ENCODE measurements at regions not wholly inside any gene's neighbourhood (a gene's known extent, or its start where the extent isn't known, plus 50 kb on each side); places are given as distances from the start of the nearest gene placed in this dataset.

DNA sequence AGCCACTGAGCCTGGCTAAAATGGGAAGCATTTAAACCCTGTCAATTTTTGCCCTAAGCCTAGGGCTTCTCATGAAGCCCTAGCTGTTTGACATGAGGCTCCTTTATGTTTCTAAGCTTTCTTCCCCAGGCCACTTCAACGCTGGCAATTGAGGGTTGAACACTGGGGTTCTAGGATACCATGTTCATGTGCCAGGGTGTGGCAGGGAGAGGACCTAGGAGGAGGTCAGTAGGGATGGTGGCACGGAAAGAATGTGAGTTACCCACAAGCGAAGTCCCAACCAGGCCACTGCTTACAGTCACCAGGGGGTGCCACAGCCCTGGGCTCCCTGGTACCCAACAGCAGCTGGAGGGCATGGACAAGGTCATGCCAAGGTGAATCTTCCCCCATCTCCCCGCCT lies 90.8 kb upstream of the AJAP1 start:
- DNase-seq = no peak

DNA sequence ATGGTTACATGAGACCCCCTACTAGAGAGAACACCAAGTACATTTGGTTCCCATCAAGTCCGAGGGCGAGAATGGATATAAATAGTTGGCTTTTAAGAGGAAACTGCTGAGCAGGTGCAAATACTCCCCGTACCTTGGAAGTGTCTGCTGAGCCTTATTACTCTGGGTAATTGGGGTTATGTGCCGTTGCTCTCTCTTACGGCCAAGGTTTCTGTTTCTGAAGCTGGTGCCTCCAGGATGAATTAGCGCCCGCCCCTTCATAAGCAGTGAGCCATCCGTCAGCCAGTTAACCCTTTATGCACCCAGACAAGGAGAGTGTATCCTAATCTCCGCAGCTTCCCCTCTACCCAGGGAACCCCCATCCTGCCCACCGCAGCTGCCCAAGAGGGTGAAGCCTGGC lies 90.4 kb upstream of the AJAP1 start:
- no peak for DNase-seq

DNA sequence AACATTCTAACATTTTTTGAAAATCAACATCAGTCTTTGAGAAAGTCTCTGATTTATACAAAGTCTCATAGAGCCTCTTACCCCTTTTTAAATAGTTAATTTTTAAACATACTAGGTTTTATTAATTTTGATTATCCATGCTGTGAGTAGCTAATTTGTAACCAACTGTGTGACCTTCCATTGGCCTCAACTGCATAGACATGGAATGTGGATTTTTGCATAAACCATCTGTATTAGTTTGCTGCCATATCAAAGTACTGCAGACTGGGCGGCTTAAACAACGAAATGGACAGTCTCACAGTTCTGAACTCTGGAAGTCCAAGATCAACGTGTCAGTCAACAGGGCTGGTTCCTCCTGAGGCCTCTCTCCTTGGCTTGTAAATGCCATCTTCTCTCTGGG lies 89.2 kb upstream of the AJAP1 start:
- DNase-seq = no peak

DNA sequence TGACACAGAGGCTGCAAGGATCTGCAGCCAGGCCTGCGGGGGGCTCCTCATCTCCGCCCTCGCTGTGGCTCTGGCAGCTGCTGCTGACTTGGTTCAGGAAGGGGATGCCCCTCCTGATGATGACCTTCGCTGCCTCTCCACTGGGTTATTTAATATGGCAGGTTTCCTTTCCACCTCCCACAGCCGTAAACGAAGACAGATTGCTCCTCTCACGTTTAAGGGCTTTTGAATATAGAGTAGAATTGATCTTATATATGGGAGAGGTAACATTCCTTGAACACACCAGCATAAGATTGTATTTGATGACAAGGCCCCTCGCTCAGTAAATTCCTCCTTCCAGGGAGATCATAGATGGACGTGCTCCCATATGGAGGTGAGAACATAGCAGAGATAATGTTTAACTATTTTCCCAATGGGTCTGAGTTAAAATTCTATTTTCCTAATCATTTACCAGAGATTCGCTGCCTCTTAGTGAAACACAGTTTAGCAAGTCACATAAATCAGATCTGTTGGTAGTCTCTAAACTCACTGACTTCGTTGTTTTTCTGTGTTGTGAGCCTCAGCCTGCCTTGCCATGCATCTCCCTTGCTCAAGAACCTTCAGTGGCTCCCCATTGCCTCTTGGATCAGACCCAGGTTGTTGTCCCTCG lies 88.5 kb upstream of the AJAP1 start:
- DNase-seq = no peak

DNA sequence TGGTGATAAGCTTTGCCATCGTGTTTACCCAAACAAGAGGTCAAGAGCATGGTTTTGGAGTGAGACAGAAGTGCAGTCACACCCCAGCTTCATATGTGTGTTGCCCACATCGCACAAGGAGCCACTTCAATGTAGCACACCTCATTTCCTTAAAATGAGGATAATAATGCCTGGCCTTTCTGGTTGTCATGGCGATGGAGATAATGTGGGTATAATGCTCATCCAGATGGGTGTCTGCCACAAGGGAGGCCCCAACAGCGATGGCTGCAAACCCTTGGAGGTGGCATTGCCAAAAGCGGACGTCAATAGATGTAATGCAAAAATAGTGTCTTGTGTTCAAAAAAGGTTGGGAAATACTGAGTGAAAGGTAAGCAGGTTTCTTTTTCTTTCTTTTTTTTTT lies 83.1 kb upstream of the AJAP1 start:
- DNase-seq = no peak

DNA sequence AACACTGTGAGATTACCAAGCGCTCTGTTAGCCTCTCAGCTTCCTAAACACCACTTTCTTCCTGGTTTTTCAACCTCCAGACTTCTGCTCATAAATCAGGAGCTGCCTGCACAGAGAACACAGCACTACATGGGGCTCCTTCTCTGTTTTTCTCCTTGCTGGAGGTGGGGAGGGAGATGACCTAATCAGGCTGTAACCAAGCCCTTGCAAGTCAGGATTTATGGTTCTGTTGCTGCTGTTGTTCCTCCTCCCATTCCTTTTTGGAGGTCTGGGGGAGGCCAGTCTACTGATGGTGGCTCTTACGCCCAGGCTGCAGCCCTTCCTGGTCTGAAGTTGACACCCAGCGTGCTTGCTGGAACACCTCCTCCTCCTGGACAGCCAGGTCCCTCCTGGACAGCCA lies 80.9 kb upstream of the AJAP1 start:
- no peak for DNase-seq

DNA sequence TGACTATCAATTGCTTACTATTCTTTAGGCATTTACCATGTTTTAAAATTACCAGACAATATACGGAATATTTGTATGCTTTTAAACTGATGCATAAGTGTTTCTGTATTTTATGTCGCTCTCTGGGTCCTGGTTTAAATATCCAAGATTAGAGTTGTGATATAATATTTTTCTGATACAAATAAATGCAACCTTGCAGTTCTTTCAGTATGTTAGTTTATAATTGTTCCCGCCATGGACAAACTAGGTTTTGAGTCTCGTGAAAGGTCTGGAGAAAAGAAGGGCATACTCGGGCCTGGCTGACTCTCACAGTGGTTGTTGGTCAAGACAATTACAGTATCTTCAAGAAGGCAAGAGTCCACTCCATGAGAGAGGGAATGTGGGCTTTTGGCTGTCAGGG lies 72.6 kb upstream of the AJAP1 start:
- no peak for DNase-seq

DNA sequence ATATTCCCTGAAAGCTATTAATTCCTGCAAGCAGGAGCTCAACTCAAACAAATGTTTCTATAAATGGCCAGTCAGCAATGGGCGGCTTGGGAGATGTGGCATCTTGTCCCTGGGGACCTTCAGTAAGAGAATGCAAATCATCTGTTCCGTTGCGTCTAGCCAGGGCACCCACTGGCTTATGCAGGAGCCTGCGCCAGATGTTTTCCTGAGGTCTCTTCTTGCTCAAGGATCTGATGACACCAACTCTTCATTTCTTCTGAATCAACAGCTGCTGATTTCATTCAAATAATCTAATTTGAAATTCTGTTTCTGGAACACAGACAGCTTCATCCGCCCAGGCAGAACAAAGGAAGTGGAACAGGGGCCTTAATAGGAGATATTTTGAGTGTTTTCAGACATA lies 70.0 kb upstream of the AJAP1 start:
- DNase-seq = no peak

DNA sequence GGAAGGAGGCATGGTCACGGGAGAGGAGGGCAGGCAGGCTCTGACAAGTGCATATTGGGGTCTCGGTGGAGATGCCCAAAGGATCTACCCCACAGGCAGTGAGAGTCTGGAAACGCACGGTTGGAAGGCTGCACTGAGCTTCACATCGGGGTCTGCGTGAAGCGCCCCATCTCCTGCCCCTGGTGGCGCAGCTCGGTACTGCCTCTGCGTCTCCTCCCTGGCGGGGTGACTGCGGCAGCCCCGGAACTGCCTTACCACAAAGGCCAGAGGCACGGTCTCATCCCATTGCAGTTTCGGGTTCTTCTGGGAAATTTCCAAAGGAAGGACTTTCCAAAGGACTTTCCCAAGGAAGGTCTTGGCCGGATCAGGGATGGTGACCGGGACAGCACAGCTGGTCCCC lies 69.2 kb upstream of the AJAP1 start:
- peak; percentile 49 for DNase-seq

DNA sequence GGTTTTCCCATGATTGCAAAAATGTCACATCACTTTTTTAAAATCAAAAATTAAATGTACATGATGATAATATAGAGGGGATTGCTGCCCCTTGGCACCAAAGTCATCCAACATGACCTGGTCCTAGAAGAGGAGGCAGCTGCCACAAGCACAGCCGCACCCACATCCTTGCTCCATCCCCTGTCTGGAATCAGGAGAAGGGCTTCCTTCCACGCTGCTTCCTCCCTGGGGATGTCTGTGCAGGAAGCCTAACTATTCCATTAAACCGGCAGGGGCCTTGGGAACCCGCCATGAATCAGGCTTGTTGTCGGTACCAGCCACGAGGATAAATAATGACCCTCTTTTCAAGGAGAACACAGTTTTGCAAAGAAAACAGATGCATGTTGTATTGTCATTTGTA lies 68.7 kb upstream of the AJAP1 start:
- DNase-seq = no peak

DNA sequence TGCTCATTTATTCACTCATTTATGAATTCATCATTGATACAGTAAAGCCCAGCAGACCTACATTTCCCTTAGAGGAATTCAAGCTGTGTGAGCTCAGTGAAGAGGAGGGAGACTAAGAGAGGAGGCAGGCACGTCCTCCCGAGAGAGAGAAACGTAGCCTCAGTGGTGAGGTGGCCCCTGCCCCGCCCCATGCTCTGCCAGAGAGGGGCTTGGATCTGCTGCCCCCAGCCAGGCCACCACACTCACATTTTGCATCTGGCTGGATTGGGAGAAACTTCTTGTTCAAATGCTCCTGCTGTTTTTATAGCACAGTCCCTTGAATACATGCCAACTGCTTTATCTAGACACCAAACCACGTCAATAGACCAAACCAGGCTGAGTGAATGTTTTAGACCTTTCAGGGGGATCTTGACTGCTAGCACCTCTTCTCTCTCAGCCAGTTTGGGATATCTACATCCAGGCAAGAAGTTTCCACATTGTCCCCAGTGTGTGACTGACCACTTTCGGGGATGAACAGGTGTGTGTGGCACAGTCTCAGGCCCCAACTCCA lies 67.7 kb upstream of the AJAP1 start:
- DNase-seq = no peak

DNA sequence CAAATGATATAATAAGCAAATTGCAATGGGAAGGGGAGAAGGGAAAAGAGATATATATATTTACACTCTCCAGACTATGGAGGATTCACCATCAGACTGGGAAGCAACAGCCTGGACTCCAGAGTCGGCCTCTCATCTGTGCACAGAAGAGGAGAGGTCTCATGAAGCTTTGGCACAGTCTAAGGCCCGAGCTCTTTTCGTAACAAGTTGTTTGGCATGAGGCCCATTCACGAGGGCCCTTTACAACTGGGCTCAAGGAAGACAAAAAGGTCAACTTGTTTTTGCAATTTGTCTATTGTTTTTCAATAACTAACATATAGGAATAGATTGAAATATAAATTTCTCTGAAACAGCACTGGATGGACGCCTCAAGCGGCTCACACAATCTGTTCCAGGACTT lies 66.7 kb upstream of the AJAP1 start:
- DNase-seq = no peak

DNA sequence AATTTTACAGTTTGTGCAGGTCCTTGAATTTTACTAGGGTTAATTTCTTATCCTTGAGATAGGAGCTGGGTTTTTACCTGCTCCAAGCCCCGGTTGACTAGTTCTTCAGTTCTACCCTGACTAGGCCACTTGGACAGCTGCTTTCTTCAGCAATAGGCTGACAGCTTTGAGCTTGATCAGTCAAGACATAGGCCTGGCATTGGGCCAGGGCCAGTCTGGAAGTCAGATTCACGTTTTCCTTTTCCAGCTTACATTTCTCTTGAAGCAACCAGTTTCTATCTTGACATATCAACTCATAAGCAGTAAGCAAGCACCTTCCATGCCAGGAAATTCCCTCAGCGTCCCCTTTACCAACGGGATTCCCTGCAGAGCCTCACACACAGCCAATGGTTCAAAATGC lies 63.7 kb upstream of the AJAP1 start:
- no peak for DNase-seq

DNA sequence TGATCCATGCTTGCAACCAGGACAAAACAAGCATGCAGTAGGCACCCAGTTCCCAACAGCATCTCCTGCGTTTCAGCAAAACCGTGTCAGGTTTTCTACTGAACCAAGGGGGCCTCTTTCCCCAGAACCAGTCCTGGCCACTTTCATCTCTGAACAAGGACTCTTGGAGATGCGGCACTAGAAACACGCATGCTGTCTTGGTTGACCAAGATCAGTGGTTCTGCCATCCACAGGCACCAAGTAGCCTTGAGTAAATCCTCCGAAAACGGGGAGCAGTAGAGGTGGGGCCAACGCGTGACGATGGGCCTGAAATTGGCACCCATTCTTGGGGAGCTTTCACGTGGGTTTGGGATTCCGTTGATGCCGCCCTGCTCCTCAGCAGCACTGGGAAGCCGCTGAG lies 62.5 kb upstream of the AJAP1 start:
- DNase-seq = no peak

DNA sequence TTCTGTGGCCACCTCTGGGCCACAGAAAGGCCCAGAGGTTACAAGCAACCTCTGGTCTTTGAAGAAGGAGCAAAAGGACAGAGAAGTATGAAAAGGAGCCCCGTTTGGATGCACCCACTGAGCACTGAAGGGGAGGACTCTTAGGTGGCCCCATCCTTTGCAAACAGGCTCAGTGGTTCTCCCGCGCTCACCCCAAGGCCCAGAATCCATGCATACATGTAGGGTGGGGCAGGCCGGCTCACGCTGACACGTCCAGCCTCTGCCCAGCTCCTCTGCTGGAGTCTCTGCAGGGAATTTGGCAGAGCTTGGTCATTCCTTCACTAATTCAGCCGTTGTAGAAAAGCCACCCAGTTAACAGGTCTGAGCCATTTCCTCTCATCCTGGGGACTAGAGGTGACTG lies 61.3 kb upstream of the AJAP1 start:
- no peak for DNase-seq

DNA sequence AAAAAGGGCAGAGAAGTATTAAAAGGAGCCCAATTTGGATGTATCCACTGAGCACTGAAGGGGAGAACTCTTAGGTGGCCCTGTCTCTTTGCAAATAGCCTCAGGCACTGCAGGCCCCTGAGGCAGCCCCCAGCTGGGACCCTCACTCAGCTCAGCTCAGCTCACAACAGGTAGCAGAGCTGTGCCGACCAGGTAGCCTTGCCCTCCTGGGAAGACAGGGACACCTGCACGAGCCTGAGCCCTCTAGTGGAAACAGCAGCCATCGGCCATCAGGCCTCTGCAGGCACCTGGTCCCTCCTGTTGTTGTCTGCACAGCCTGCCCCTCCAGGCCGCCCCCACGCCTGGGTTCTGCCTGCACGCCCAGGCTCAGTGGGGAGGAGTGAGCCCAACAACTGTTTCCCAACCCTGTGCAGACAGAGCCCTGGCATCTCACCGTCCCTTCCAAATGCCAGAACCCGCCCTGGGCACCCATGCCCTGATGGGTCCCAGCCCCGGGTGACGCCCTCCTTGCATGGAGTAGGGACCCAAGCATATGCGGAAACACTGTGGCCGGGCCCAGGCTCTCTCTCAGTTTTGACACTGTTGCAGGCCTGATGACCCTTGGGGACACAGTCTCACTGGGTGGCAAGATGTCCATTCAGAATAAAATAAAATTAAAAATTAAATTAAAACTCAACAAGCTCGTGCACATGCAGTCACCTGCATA lies 60.0 kb upstream of the AJAP1 start:
- DNase-seq = no peak

DNA sequence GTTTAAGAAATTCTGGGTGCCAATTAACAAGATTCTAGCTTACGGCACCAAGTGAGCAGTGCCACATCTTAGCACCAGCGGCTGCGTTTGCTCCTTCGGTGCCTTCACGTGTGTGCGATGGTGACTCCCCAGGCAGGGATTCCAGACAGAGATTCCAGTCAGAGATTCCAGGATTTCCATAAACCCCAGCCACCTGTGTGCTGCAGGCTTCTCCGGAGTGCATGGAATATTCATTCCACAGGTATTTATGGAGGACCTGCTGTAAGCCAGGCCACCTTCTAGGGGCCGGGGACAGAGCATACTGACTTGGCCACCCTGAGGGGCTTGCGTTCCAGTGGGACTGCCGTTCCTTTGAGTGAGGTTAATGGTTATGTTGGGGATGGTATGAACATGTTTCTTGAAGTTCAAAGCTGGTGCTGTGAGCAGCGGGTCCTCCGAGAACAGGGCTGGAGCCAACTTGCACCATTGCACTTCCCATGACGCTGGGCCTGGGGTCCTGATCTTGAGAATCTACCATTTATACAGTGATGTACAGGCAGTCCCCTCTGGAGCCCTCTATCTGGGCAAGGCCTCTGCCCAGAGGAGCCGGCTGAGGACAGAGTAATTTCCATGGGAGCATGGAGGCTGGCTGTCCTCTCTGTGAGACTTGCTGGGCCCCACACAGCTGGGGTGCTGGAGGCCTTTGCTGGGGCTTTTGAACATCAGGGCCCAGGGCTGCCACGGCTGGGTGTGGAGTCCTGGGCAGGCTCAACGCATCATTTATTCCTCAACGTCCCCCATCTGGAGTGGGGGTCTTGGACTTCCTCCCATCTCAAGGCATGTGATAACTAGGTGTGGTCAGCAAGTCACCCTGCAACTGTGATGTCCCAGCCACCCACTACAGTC lies 58.8 kb upstream of the AJAP1 start:
- no peak for DNase-seq

DNA sequence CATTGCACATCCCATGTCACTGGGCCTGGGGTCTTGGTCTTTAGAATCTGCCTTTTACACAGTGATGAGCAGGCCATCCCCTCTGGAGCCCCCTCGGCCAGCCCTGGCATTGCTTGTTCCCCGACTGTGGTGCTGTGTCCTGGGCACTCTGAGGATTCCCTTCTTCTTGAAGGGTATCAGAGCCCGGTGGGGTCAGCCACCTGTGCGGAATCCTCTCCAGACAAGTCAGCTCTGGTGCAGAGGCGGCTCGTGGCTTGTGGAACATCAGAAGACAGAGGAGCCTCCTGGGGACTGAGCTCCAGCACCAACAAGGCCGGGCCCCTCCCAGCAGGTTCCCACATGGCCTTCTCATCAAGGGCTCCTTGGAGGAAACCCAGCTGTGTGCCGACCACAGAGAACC lies 57.9 kb upstream of the AJAP1 start:
- DNase-seq = no peak

DNA sequence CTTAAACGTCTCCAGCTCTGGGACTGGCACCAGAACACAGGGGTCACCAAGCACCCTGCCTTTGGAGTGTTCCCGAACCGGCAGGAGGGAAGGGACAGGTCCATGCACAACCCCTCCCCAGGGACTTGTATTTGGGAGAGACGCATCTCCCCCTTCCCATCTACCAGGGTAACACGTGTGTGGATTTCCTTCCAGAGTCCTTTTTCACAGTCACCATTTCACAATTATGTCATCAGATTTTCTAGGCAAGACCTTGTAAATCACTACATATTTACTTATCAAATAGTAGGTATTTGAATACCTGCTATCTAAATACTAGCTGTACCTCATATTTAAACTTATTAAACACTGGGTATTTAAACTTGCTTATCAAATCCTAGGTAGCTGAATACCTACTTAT lies 57.4 kb upstream of the AJAP1 start:
- DNase-seq = no peak

DNA sequence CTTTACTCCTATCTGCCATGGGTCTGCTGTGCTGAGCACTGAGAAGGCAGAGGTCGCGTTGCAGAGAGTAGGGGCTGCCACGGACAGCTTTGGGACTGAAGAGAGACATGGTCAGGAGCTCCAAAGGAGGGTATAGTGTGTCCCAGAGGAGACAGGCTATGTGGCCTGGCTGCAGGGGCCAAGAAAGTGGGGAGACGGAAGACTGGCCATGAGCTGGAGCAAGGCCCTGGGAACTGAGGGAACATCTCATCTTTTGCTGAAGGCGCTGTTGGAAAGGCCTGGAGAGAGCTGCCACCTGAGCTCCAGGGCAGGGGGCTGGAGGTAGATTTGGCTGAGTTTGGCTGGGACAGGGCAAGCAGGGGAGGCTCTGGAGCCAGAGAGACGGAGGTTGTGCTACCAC lies 55.8 kb upstream of the AJAP1 start:
- DNase-seq = no peak

DNA sequence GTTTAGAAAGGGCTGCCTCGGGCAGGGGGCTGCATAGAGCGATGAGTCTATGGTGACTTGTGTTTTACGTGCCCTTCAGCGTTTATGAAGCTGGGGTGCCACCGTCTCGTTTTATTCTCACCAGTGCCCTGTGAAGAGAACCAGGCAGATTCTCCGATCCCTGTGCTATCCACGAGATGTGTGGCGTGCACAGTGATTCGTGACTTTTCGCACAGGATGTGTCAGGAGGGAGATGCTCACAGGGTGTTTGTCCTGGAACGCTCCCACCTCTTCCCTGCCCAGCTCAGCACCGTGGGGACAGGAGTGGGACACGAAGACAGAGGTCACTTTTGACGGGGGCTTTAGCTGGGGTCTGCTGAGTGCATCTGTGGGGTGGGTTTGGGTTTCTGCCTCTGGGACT lies 54.9 kb upstream of the AJAP1 start:
- DNase-seq = no peak

DNA sequence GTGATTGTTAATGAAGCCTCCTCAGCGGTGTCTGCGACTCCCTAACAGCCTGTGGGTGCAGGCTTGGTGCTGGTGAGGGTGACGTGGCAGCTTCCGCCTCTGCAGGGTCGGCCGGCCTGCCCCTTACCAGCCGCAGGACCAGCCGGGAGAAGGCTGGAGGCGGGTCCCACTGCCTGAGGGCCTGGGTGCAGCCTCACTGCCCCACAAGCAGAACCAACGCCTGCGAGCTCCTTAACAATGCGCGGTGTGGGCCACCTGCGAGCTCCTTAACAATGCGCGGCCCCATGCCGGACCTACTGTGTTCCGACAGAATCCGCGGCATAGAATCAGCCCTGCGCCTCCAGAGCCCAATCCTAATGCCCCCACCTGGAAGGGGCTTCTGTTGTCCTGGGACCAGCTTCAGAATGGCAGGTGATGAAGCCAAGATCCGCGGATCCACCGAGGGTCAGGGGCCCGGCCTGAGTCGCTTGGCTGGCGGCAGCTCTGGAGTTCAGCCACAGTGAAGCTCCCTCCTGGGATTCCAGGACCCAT lies 54.4 kb upstream of the AJAP1 start:
- no peak for DNase-seq

DNA sequence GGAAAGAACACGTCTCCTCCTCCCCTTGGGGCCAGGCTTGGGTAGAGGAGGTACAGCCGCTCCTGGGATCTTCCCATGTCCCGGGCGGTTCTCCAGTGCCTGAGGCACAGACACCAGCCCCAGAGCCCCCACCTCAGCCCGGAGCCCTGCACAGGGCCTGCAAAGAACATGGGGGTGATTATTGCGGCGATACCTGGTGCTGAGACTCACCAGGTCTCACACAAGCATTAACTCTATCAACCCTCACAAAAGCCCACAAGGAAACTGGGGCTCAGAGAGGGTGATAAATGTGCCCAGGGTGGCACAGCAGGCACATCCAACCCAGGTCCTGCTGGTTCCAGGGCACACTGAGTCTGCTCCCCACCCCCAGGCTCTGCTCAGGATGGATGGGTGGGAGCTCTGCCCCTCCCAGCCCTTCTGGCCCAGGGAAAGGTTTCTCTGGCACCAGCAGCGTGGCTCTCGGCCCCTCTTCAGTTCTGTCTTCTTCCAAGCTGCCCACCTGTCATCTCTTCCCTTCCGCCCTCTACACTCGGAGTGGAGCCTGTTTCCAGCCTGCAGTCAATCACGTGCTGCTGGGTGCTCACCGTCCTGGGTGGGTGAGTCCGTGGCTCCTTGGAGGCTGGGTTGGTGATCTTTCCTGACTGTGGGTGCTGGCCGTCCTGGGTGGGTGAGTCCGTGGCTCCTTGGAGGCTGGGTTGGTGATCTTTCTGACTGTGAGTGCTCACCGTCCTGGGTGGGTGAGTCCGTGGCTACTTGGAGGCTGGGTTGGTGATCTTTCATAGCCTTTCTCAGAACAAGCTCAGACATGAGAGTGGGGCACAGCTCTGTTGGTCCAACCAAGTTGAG lies 53.6 kb upstream of the AJAP1 start:
- no peak for DNase-seq

Measured in stimulated activated CD4-positive, alpha-beta T cell treated with anti-CD3 and anti-CD28 coated beads, Interleukin-12 subunit alpha, Interleukin-12 subunit beta, amount 100 ng/mL, for 4 hours (primary cell).